ENCODE measurements at regions not wholly inside any gene's neighbourhood (a gene's known extent, or its start where the extent isn't known, plus 50 kb on each side); places are given as distances from the start of the nearest gene placed in this dataset.

GRCh38 chr1:199762572-199762971 is 264.9 kb upstream of the NR5A2 start:
- Histone ChIP-seq H3K27ac (no peak overlapping the region), H3K4me3 (no peak overlapping the region), H3K4me1 (no peaks in the 10 kb centered on the region), H3K9me3 (peaks cover 0 to 2% (median 0%) of the 10 kb centered on the region in 4 donors), H3K27me3 (no peaks in the 10 kb centered on the region), H3K36me3 (no peaks in the 10 kb centered on the region)
- WGBS, 2 donors, result 66 to 70% methylated on average over 5 of the region's 5 CpGs
- intact Hi-C loops (cut with DNase I), result no loop called here
- no peak for DNase-seq
- TF ChIP-seq POLR2AphosphoS5 (IDR thresholded peaks at IDR 0.05), result no peak
- TF ChIP-seq CTCF (IDR thresholded peaks at IDR 0.05), result no peak
- no peak for TF ChIP-seq POLR2A (IDR thresholded peaks at IDR 0.05)
- TF ChIP-seq EP300 (IDR thresholded peaks at IDR 0.05), result no peak

DNA sequence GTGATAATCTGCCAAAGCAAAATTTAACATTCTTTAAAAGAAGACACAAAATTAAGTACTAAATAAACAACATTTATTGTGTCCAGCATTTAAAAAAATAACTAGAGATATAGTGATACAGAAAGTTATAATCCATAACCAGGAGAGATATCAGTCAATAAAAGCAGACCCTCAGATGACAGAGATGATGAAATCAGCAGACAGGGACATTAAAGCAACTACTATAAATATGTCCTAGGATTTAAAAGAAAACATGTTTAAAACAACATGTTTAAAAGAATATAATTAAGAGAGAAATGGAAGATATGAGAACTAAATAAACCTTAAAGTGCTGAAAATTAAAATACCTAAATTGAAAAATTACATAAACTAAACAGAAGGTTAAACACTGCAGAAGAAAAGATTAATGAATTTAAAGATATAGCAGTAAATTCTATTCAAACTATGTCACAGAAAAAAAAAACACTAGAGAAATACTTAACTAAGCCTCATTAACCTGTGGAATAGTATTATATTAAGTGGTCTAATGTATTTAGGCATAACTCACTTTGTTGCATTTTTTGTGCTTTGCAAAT is 261.2 kb upstream of the NR5A2 start:
- Histone ChIP-seq H3K27ac (no peak overlapping the region), H3K4me1 (no peaks in the 10 kb centered on the region), H3K4me3 (no peak overlapping the region), H3K9me3 (peaks cover 0 to 2% (median 0%) of the 10 kb centered on the region in 4 donors), H3K36me3 (no peaks in the 10 kb centered on the region), H3K27me3 (no peaks in the 10 kb centered on the region)
- intact Hi-C loops (cut with DNase I), result no loop called here
- DNase-seq, result no peak
- no peak for TF ChIP-seq POLR2A (IDR thresholded peaks at IDR 0.05)
- TF ChIP-seq POLR2AphosphoS5 (IDR thresholded peaks at IDR 0.05), result no peak
- TF ChIP-seq CTCF (IDR thresholded peaks at IDR 0.05), result no peak
- TF ChIP-seq EP300 (IDR thresholded peaks at IDR 0.05), result no peak

DNA sequence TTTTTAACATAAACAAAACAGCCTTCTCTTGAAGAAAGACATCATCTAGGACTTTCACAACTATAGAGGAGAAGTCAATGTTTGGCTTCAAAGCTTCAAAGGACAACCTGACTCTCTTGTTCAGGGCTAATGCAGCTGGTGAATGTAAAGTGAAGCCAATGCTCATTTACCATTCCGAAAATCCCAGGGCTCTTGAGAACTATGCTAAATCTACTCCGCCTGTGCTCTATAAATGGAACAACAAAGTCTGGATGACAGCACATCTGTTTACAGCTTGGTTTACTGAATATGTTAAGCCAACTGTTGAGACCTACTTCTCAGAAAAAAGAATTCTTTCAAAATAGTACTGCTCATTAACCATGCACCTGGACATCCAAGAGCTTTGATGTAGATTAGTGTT is 259.8 kb upstream of the NR5A2 start:
- no peak overlapping the region for H3K27ac ChIP-seq
- no peak overlapping the region for H3K4me3 ChIP-seq
- no peaks in the 10 kb centered on the region for H3K4me1 ChIP-seq
- peaks cover 0 to 2% (median 0%) of the 10 kb centered on the region in 4 donors for H3K9me3 ChIP-seq
- H3K27me3 ChIP-seq, result no peaks in the 10 kb centered on the region
- WGBS, 2 donors, result 96% methylated on average over 2 of the region's 2 CpGs
- no peak for DNase-seq
- no peaks in the 10 kb centered on the region for H3K36me3 ChIP-seq
- intact Hi-C loops (cut with DNase I), result no loop called here
- TF ChIP-seq POLR2AphosphoS5 (IDR thresholded peaks at IDR 0.05), result no peak
- no peak for TF ChIP-seq CTCF (IDR thresholded peaks at IDR 0.05)
- no peak for TF ChIP-seq EP300 (IDR thresholded peaks at IDR 0.05)
- no peak for TF ChIP-seq POLR2A (IDR thresholded peaks at IDR 0.05)

DNA sequence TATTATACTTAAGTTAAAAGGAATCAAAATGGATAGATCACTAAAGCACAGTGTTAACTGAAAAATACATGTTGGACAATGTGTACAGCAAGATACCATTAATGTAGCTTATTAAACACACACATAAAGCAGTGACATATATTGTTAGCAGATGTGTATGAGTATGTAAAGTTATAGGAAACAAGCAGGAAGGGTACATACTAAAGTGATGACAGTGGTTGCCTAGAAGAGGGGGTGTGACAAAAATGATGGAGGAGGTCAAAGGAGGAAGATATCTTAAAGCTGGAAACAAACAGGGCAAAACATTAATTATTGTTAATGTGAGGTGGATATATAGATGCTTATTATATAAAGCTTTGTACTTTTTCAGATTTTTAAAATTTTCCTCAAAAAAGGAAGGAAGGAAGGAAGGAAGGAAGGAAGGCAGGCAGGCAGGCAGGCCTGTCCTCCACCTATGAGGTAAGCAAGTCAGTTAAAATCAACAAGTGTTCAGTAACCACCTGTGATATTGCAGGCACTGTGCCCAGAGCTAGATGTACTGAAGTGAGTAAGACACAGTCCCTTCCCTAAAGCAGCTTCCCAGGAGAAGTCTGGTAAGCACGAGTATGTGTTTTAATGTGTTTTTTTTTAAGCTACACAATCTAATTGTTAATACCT is 252.9 kb upstream of the NR5A2 start:
- DNase-seq, result no peak
- no peak for TF ChIP-seq EP300 (IDR thresholded peaks at IDR 0.05)
- TF ChIP-seq POLR2A (IDR thresholded peaks at IDR 0.05), result no peak
- no peak overlapping the region for H3K4me3 ChIP-seq
- no peaks in the 10 kb centered on the region for H3K27me3 ChIP-seq
- H3K4me1 ChIP-seq, result no peaks in the 10 kb centered on the region
- no peaks in the 10 kb centered on the region for H3K9me3 ChIP-seq
- intact Hi-C loops (cut with DNase I), result no loop called here
- H3K36me3 ChIP-seq, result no peaks in the 10 kb centered on the region
- 9 to 47% methylated on average over 1 of the region's 1 CpG for WGBS, 2 donors
- H3K27ac ChIP-seq, result no peak overlapping the region

DNA sequence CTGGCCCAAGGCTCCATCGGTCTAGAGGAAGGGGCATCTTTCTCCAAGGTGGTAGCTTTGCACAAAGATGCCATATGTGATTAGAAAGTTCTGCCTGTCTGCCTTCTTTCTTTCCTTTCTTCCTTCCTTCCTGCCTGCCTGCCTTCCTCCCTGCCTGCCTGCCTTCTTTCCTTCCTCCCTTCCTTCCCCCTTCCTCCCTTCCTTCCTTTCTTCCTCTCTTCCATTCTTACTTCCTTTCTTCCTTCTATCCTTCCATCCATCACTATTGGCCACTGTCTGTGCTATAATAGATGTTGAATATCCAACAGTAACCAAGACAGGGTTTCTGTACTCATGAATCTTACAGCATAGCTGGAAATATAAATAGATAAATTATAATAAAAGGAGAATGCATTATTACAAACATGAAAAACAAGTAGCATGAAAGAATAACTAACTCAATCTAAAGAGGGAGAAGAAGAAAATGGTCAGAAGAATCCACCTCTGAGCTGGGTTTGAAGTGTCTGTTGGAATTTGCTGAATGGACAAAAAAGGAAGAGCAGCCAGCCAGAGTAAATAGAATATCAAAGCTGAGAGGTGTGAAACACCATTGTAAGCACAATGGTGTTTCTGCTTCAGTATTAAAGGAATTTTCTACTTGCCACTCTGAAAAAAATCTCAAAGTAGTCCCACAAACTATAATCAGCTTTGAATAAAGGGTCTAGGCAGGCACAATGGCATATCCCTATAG is 250.6 kb upstream of the NR5A2 start:
- no peaks in the 10 kb centered on the region for H3K36me3 ChIP-seq
- intact Hi-C loops (cut with DNase I), result no loop called here
- TF ChIP-seq CTCF (IDR thresholded peaks at IDR 0.05), result no peak
- TF ChIP-seq POLR2AphosphoS5 (IDR thresholded peaks at IDR 0.05), result no peak
- no peak for TF ChIP-seq POLR2A (IDR thresholded peaks at IDR 0.05)
- TF ChIP-seq EP300 (IDR thresholded peaks at IDR 0.05), result no peak
- H3K9me3 ChIP-seq, result no peaks in the 10 kb centered on the region
- H3K4me3 ChIP-seq, result no peak overlapping the region
- no peak overlapping the region for H3K27ac ChIP-seq
- no peaks in the 10 kb centered on the region for H3K4me1 ChIP-seq
- DNase-seq, result no peak
- 91 to 96% methylated on average over 1 of the region's 1 CpG for WGBS, 2 donors
- no peaks in the 10 kb centered on the region for H3K27me3 ChIP-seq

All from sigmoid colon (tissue), 6 donors.